Right lobe of liver (tissue), 4 donors: ENCODE measurements at regions not wholly inside any gene's neighbourhood (a gene's known extent, or its start where the extent isn't known, plus 50 kb on each side); places are given as distances from the start of the nearest gene placed in this dataset.

Source experiments
- CTCF ChIP-seq, 4 donors: fragments of 200-600 bp in 3 of 4; fragments of 450-650 bp in 1 of 4; IDR thresholded peaks; one replicate each; pipeline versions ENCODE4 v1.5.1 to v1.8.0; 2016 to 2022; ENCODE audit warnings: antibody characterized with exemption in 4 of 4, mild to moderate bottlenecking in 2 of 4
- POLR2A ChIP-seq: fragments of 450-650 bp; IDR thresholded peaks from one replicate; pipeline ENCODE4 v1.6.1; 2017; ENCODE audit warnings: antibody characterized with exemption, mild to moderate bottlenecking
- donor health status: DM: no; HTN: no; CAD: no.
- donor health status: DM: no; HTN: no; CAD: no.
- donor health status: DM: no; HTN: yes; CAD: no.

- TF ChIP-seq CTCF (IDR thresholded peaks at IDR 0.05) (no peak), POLR2A (no peak)
Measured at GRCh38 chr3:3699816-3700633, 99.2 kb upstream of the LRRN1 start.
